Esophagus muscularis mucosa (tissue), 4 donors: ENCODE measurements at regions not wholly inside any gene's neighbourhood (a gene's known extent, or its start where the extent isn't known, plus 50 kb on each side); places are given as distances from the start of the nearest gene placed in this dataset.
A peak's percentile ranks its signal among the peaks of the same experiment; 100 is the strongest.

Experiments
- DNase-seq: peaks from one replicate; pipeline ENCODE4 v3.0.0-alpha.2; 2017; ENCODE audit errors: extremely low spot score
- H3K27ac ChIP-seq, 4 donors: fragments of 200-600 bp; sonication (generic); replicated peaks in 1 of 4; 1 replicate in 3 of 4; 2 replicates in 1 of 4; pipeline ENCODE4 v1.5.1; 2016 to 2019; ENCODE audit warnings: mild to moderate bottlenecking in 1 of 4
- H3K27me3 ChIP-seq, 4 donors: fragments of 200-600 bp; sonication (generic); one replicate each; pipeline versions ENCODE4 v1.5.1 to v1.6.0; 2016 to 2019
- H3K36me3 ChIP-seq, 4 donors: fragments of 200-600 bp; sonication (generic); one replicate each; pipeline ENCODE4 v1.5.1; 2016 to 2019
- H3K4me1 ChIP-seq, 4 donors: fragments of 200-600 bp; sonication (generic); one replicate each; pipeline ENCODE4 v1.5.1; 2016 to 2019
- H3K4me3 ChIP-seq, 4 donors: fragments of 200-600 bp; sonication (generic); 1 replicate in 2 of 4; 2 replicates in 2 of 4; pipeline ENCODE4 v1.5.1; 2016 to 2019; ENCODE audit warnings: mild to moderate bottlenecking in 4 of 4, moderate library complexity in 1 of 4
- H3K9me3 ChIP-seq, 4 donors: fragments of 200-600 bp; sonication (generic); 1 replicate in 3 of 4; 2 replicates in 1 of 4; pipeline ENCODE4 v1.5.1; 2016 to 2019
- CTCF ChIP-seq, 3 experiments: fragments of 200-600 bp in 2 of 3; fragments of 450-650 bp in 1 of 3; sonication (generic) in 2 of 3; IDR thresholded peaks; one replicate each; pipeline ENCODE4 v1.5.1; 2017 to 2019; ENCODE audit warnings: antibody characterized with exemption in 3 of 3, mild to moderate bottlenecking in 2 of 3, moderate library complexity in 1 of 3
- EP300 ChIP-seq: sonication (generic); formaldehyde crosslinking; IDR thresholded peaks from one replicate; pipeline ENCODE4 v1.6.1; 2017; ENCODE audit warnings: antibody characterized with exemption
- POLR2A ChIP-seq: fragments of 450-650 bp; IDR thresholded peaks from one replicate; pipeline ENCODE4 v1.6.1; 2017; ENCODE audit warnings: antibody characterized with exemption, moderate library complexity, mild to moderate bottlenecking, low read depth
- POLR2AphosphoS5 ChIP-seq, 2 donors: sonication (generic); formaldehyde crosslinking; IDR thresholded peaks; one replicate each; pipeline ENCODE4 v1.6.1; 2017; ENCODE audit warnings: antibody characterized with exemption in 2 of 2
- WGBS: methylation state at CpG from one replicate; pipeline ENCODE4 v1.1.5; 2018; 5-methylcytosine and 5-hydroxymethylcytosine counted together
- intact Hi-C: fragments of 100-400 bp; cut with DNase I; formaldehyde crosslinking; loops from one replicate; pipeline ENCODE4 v1.15.1; 2023

- no peak overlapping the region for H3K27ac ChIP-seq
- WGBS, result 82% methylated on average over 4 of the region's 4 CpGs
- no peaks in the 10 kb centered on the region for H3K36me3 ChIP-seq
- H3K4me3 ChIP-seq, result no peak overlapping the region
- peaks cover 0 to 13% (median 0%) of the 10 kb centered on the region in 4 donors for H3K27me3 ChIP-seq
- H3K9me3 ChIP-seq, result no peaks in the 10 kb centered on the region
- intact Hi-C loops, result no loop called here
- no peak for DNase-seq
- H3K4me1 ChIP-seq, result peaks cover 0 to 7% (median 0%) of the 10 kb centered on the region in 4 donors
- TF ChIP-seq CTCF (IDR thresholded peaks at IDR 0.05) (no peak), EP300 (no peak), POLR2A (no peak)
These were observed 143.1 kb upstream of the COPS8 start for GRCh38 chr2:236942554-236942953.

GRCh38 chr2:236943068-236943467 is 142.6 kb upstream of the COPS8 start:
- Histone ChIP-seq H3K4me1 (peaks cover 0 to 7% (median 0%) of the 10 kb centered on the region in 4 donors), H3K27ac (no peak overlapping the region), H3K27me3 (peaks cover 0 to 13% (median 0%) of the 10 kb centered on the region in 4 donors), H3K36me3 (no peaks in the 10 kb centered on the region), H3K9me3 (no peaks in the 10 kb centered on the region), H3K4me3 (no peak overlapping the region)
- DNase-seq, result peak; percentile 85
- no peak for TF ChIP-seq POLR2A
- no peak for TF ChIP-seq CTCF (IDR thresholded peaks at IDR 0.05)
- TF ChIP-seq POLR2AphosphoS5 (IDR thresholded peaks at IDR 0.05), result no peak
- TF ChIP-seq EP300, result no peak
- intact Hi-C loops, result no loop called here
- WGBS, result 85% methylated on average over 6 of the region's 6 CpGs

GRCh38 chr2:236943841-236944513 is 141.7 kb upstream of the COPS8 start:
- Histone ChIP-seq H3K4me1 (peaks cover 0 to 7% (median 0%) of the 10 kb centered on the region in 4 donors), H3K9me3 (no peaks in the 10 kb centered on the region), H3K4me3 (no peak overlapping the region), H3K36me3 (no peaks in the 10 kb centered on the region), H3K27me3 (peaks cover 0 to 13% (median 0%) of the 10 kb centered on the region in 4 donors), H3K27ac (no peak overlapping the region)
- 87% methylated on average over 3 of the region's 3 CpGs for WGBS
- peak; percentile 90 for DNase-seq
- TF ChIP-seq POLR2AphosphoS5 (IDR thresholded peaks at IDR 0.05) (no peak), POLR2A (no peak), CTCF (IDR thresholded peaks at IDR 0.05) (no peak), EP300 (no peak)
- intact Hi-C loops, result no loop called here

- DNase-seq, result peak; percentile 89
- peaks cover 0 to 7% (median 0%) of the 10 kb centered on the region in 4 donors for H3K4me1 ChIP-seq
- no peak for TF ChIP-seq EP300
- no peak for TF ChIP-seq POLR2A
- TF ChIP-seq POLR2AphosphoS5 (IDR thresholded peaks at IDR 0.05), result no peak
- H3K27ac ChIP-seq, result no peak overlapping the region
- H3K4me3 ChIP-seq, result no peak overlapping the region
- peaks cover 0 to 13% (median 0%) of the 10 kb centered on the region in 4 donors for H3K27me3 ChIP-seq
- no peaks in the 10 kb centered on the region for H3K9me3 ChIP-seq
- intact Hi-C loops, result no loop called here
- H3K36me3 ChIP-seq, result no peaks in the 10 kb centered on the region
- WGBS, result 92% methylated on average over 5 of the region's 7 CpGs
These were observed 141.1 kb upstream of the COPS8 start for GRCh38 chr2:236944561-236944960.

- 82% methylated on average over 6 of the region's 6 CpGs for WGBS
- peaks cover 0 to 3% (median 0%) of the 10 kb centered on the region in 4 donors for H3K27me3 ChIP-seq
- no peaks in the 10 kb centered on the region for H3K9me3 ChIP-seq
- no peaks in the 10 kb centered on the region for H3K36me3 ChIP-seq
- no peaks in the 10 kb centered on the region for H3K4me1 ChIP-seq
- TF ChIP-seq EP300 (no peak), CTCF (IDR thresholded peaks at IDR 0.05) (no peak), POLR2AphosphoS5 (IDR thresholded peaks at IDR 0.05) (no peak), POLR2A (no peak)
- peak; percentile 70 for DNase-seq
- intact Hi-C loops, result no loop called here
- H3K27ac ChIP-seq, result no peak overlapping the region
- H3K4me3 ChIP-seq, result no peak overlapping the region
These were observed 140.2 kb upstream of the COPS8 start for GRCh38 chr2:236945431-236946016.
